ENCODE measurements at regions not wholly inside any gene's neighbourhood (a gene's known extent, or its start where the extent isn't known, plus 50 kb on each side); places are given as distances from the start of the nearest gene placed in this dataset.

DNA sequence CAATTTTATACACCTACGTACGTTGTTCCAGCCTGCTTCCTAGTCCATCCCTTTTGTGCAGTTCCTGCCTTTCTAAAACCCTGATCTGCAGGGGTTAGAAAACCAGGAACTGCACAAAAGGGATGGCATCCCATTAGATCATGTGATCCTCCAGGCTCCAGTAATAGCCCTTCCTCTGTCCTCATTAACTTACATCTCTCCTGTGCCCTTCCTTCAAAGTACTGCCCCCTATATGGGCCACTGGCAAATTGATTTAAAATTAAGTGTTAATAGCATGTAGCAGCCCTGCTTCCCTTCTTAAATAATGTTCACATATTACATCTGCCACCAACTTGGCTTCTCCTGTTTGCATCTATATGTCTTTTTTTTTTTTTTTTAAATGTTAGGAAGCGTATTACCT lies 61.3 kb upstream of the NXPH2 start:
- TF ChIP-seq CTCF (IDR thresholded peaks at IDR 0.05; ENCODE audit: insufficient read depth, low read length) (no peak), GABPA (IDR thresholded peaks at IDR 0.05; ENCODE audit: low read depth) (no peak)
